Nephron progenitor cell (in vitro differentiated cells): ENCODE measurements at regions not wholly inside any gene's neighbourhood (a gene's known extent, or its start where the extent isn't known, plus 50 kb on each side); places are given as distances from the start of the nearest gene placed in this dataset.

Experiments
- DNase-seq: peaks from one replicate; pipeline ENCODE4 v3.0.0; 2021
- H3K27ac Mint-ChIP-seq: 2 replicates; pipeline ENCODE4 v1.8.0; 2021; ENCODE audit warnings: mild to moderate bottlenecking, moderate library complexity, mixed read lengths
- H3K27me3 Mint-ChIP-seq: 2 replicates; pipeline ENCODE4 v1.8.0; 2021; ENCODE audit warnings: mild to moderate bottlenecking, low read depth, mixed read lengths; ENCODE audit not compliant: poor library complexity
- H3K36me3 Mint-ChIP-seq: 2 replicates; pipeline ENCODE4 v1.8.0; 2021; ENCODE audit warnings: low read depth, mixed read lengths
- H3K4me1 Mint-ChIP-seq: 2 replicates; pipeline ENCODE4 v1.8.0; 2021; ENCODE audit warnings: mixed read lengths
- H3K4me3 Mint-ChIP-seq: 2 replicates; pipeline ENCODE4 v1.8.0; 2021; ENCODE audit warnings: mild to moderate bottlenecking, moderate library complexity, mixed read lengths
- H3K9me3 Mint-ChIP-seq: 2 replicates; pipeline ENCODE4 v1.8.0; 2021; ENCODE audit warnings: mild to moderate bottlenecking, moderate library complexity, mixed read lengths
- CTCF ChIP-seq: fragments of 200-600 bp; sonication (generic); IDR thresholded peaks from 2 replicates; pipeline ENCODE4 v1.5.0; 2021; ENCODE audit warnings: antibody characterized with exemption

GRCh38 chr5:68755293-68755692 is 338.5 kb upstream of the SLC30A5 start:
- no peak overlapping the region for H3K4me3 Mint-ChIP-seq
- DNase-seq: no peak
- no peaks in the 10 kb centered on the region for H3K4me1 Mint-ChIP-seq
- H3K9me3 Mint-ChIP-seq: peaks cover 13% of the 10 kb centered on the region
- H3K27ac Mint-ChIP-seq: no peak overlapping the region
- H3K36me3 Mint-ChIP-seq: no peaks in the 10 kb centered on the region
- TF ChIP-seq CTCF: no peak
- H3K27me3 Mint-ChIP-seq: peaks cover 10% of the 10 kb centered on the region

- H3K27ac Mint-ChIP-seq: no peak overlapping the region
- H3K4me1 Mint-ChIP-seq: no peaks in the 10 kb centered on the region
- peaks cover 10% of the 10 kb centered on the region for H3K27me3 Mint-ChIP-seq
- H3K4me3 Mint-ChIP-seq: no peak overlapping the region
- no peak for TF ChIP-seq CTCF
- H3K9me3 Mint-ChIP-seq: peaks cover 13% of the 10 kb centered on the region
- no peak for DNase-seq
- no peaks in the 10 kb centered on the region for H3K36me3 Mint-ChIP-seq
These were observed 336.8 kb upstream of the SLC30A5 start for GRCh38 chr5:68757006-68757405.

- no peak for DNase-seq
- no peak overlapping the region for H3K27ac Mint-ChIP-seq
- peaks cover 10% of the 10 kb centered on the region for H3K27me3 Mint-ChIP-seq
- H3K4me1 Mint-ChIP-seq: no peaks in the 10 kb centered on the region
- H3K4me3 Mint-ChIP-seq: no peak overlapping the region
- H3K36me3 Mint-ChIP-seq: no peaks in the 10 kb centered on the region
- TF ChIP-seq CTCF: no peak
- H3K9me3 Mint-ChIP-seq: peaks cover 13% of the 10 kb centered on the region
These were observed 336.1 kb upstream of the SLC30A5 start for GRCh38 chr5:68757626-68758212.

- peaks cover 4% of the 10 kb centered on the region for H3K27me3 Mint-ChIP-seq
- no peak for DNase-seq
- H3K27ac Mint-ChIP-seq: no peak overlapping the region
- H3K36me3 Mint-ChIP-seq: no peaks in the 10 kb centered on the region
- TF ChIP-seq CTCF: no peak
- no peak overlapping the region for H3K4me3 Mint-ChIP-seq
- peaks cover 10% of the 10 kb centered on the region for H3K9me3 Mint-ChIP-seq
- no peaks in the 10 kb centered on the region for H3K4me1 Mint-ChIP-seq
These were observed 334.2 kb upstream of the SLC30A5 start for GRCh38 chr5:68759593-68759992.

- no peak for TF ChIP-seq CTCF
- Mint-ChIP-seq H3K4me3 (no peak overlapping the region), H3K9me3 (no peaks in the 10 kb centered on the region), H3K27me3 (no peaks in the 10 kb centered on the region), H3K36me3 (no peaks in the 10 kb centered on the region), H3K27ac (no peak overlapping the region), H3K4me1 (peaks cover 9% of the 10 kb centered on the region)
- DNase-seq: no peak
These were observed 331.6 kb upstream of the SLC30A5 start for GRCh38 chr5:68762201-68762600.

GRCh38 chr5:68766952-68767464 is 326.8 kb upstream of the SLC30A5 start:
- peaks cover 7% of the 10 kb centered on the region for H3K27me3 Mint-ChIP-seq
- H3K4me3 Mint-ChIP-seq: no peak overlapping the region
- no peaks in the 10 kb centered on the region for H3K36me3 Mint-ChIP-seq
- H3K9me3 Mint-ChIP-seq: no peaks in the 10 kb centered on the region
- H3K27ac Mint-ChIP-seq: no peak overlapping the region
- no peak for DNase-seq
- no peak for TF ChIP-seq CTCF
- H3K4me1 Mint-ChIP-seq: peaks cover 9% of the 10 kb centered on the region
